Ovary (tissue), 7 donors: ENCODE measurements at regions not wholly inside any gene's neighbourhood (a gene's known extent, or its start where the extent isn't known, plus 50 kb on each side); places are given as distances from the start of the nearest gene placed in this dataset.

Source experiments
- DNase-seq, 5 donors: peaks; one replicate each; pipeline ENCODE4 v3.0.0-alpha.2; 2019 to 2020
- H3K27ac ChIP-seq, 2 donors: fragments of 200-600 bp; one replicate each; pipeline versions ENCODE4 v1.5.1 to v1.8.0; 2019 to 2022
- H3K27me3 ChIP-seq: fragments of 200-600 bp; one replicate; pipeline ENCODE4 v1.8.0; 2022
- H3K36me3 ChIP-seq: fragments of 200-600 bp; sonication (generic); one replicate; pipeline ENCODE4 v1.5.1; 2019
- H3K4me1 ChIP-seq: one replicate; pipeline ENCODE4 v1.8.1; 2013; ENCODE audit warnings: mild to moderate bottlenecking, moderate library complexity; ENCODE audit not compliant: insufficient read depth
- H3K4me3 ChIP-seq: fragments of 200-600 bp; sonication (generic); one replicate; pipeline ENCODE4 v1.5.1; 2017
- H3K9me3 ChIP-seq, 2 donors: fragments of 200-600 bp in 1 of 2; sonication (generic) in 1 of 2; one replicate each; pipeline versions ENCODE4 v1.5.1 to v1.8.1; 2013 to 2019; ENCODE audit warnings: mild to moderate bottlenecking in 1 of 2, moderate library complexity in 1 of 2
- CTCF ChIP-seq, 3 donors: fragments of 450-650 bp in 2 of 3; fragments of 200-600 bp in 1 of 3; IDR thresholded peaks; one replicate each; pipeline versions ENCODE4 v1.5.1 to v1.8.0; 2016 to 2022; ENCODE audit warnings: antibody characterized with exemption in 3 of 3, mild to moderate bottlenecking in 1 of 3
- EP300 ChIP-seq: sonication (generic); formaldehyde crosslinking; IDR thresholded peaks from one replicate; pipeline ENCODE4 v1.6.1; 2017; ENCODE audit warnings: antibody characterized with exemption
- POLR2A ChIP-seq: fragments of 450-650 bp; IDR thresholded peaks from one replicate; pipeline ENCODE4 v1.6.1; 2017; ENCODE audit warnings: antibody characterized with exemption, mild to moderate bottlenecking, moderate library complexity
- WGBS, 3 donors: extraction: QIAGEN DNeasy Blood & Tissue Kit in 1 of 3; methylation state at CpG; one replicate each; pipeline versions ENCODE4 v1.1.5 to v1.1.7; 2013 to 2017; 5-methylcytosine and 5-hydroxymethylcytosine counted together
- intact Hi-C, 4 donors: fragments of 100-400 bp; cut with DNase I; formaldehyde crosslinking; loops; one replicate each; pipeline versions ENCODE4 v1.11.0 to v1.15.1; 2022 to 2023
- donor health status: DM: no; HTN: no; CAD: no; lungs with moderate emphysema.
- donor health status: DM: no; HTN: no; CAD: no.
- donor health status: Bipolar disorder and iron deficiency.
- donor health status: DM: no; HTN: no; CAD: no.
- donor health status: DM: yes; HTN: yes; CAD: no.

DNA sequence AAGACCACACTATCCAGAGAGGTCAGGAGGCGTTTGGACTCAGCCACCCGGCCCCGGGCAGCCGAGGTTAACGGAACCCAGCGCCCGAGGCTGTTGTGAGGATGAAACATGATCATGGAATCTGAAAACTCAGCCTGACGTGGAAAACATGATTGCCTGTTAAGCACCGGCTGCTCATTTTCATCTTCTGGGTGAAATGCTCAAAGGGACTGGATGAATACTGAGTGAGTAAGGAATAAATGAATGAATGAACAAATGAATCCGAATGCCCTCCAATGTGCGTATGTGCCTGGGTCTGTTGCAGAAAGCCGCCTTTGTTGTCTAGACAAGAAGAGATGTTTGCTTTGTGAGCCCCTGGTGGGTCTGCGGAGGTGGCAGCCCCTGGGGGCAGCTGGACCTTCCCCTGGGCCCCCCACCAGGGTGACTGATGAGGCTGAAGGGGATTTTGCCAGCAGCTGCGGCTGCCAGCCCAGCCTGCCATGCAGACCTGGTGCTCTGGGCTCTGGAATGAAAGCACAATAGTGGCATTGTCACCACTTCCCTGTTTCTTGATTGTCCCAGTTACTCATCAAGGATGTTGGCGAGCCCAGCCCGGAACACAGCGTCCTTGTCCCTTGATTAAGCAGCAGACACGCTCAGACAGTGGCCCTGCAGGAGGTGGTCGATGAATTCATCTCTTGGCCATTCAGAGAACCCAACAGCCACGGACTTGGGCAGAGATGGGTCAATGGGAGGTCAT is 211.1 kb downstream of the ANKRD60 start:
- Histone ChIP-seq H3K36me3 (no peaks in the 10 kb centered on the region), H3K4me3 (no peak overlapping the region), H3K9me3 (no peaks in the 10 kb centered on the region), H3K27ac (no peak overlapping the region), H3K27me3 (no peaks in the 10 kb centered on the region), H3K4me1 (peaks cover 20% of the 10 kb centered on the region)
- 64 to 78% (median 72%) methylated on average over 20 of the region's 20 CpGs for WGBS, 3 donors
- TF ChIP-seq POLR2A (no peak), CTCF (IDR thresholded peaks at IDR 0.05) (no peak), EP300 (no peak)
- DNase-seq: no peak
- intact Hi-C loops: no loop called here

- Histone ChIP-seq H3K4me1 (peaks cover 20% of the 10 kb centered on the region), H3K9me3 (no peaks in the 10 kb centered on the region), H3K4me3 (no peak overlapping the region), H3K36me3 (no peaks in the 10 kb centered on the region), H3K27ac (no peak overlapping the region), H3K27me3 (no peaks in the 10 kb centered on the region)
- 52 to 67% (median 55%) methylated on average over 2 of the region's 2 CpGs for WGBS, 3 donors
- intact Hi-C loops: no loop called here
- DNase-seq: no peak
- TF ChIP-seq POLR2A (no peak), CTCF (IDR thresholded peaks at IDR 0.05) (no peak), EP300 (no peak)
Observed at GRCh38 chr20:58016779-58017178, 211.7 kb downstream of the ANKRD60 start.

- Histone ChIP-seq H3K4me1 (peaks cover 16% of the 10 kb centered on the region), H3K27ac (no peak overlapping the region), H3K9me3 (no peaks in the 10 kb centered on the region), H3K4me3 (no peak overlapping the region), H3K36me3 (no peaks in the 10 kb centered on the region), H3K27me3 (no peaks in the 10 kb centered on the region)
- intact Hi-C loops: loop anchor here in 1 of 4 donors (5.0 kb wide), 1 partner anchor 33 kb away; no protein-coding TSS in a partner anchor
- WGBS, 3 donors: 89 to 96% (median 94%) methylated on average over 5 of the region's 5 CpGs
- DNase-seq: no peak
- no peak for TF ChIP-seq EP300
- TF ChIP-seq POLR2A: no peak
- TF ChIP-seq CTCF (IDR thresholded peaks at IDR 0.05): no peak
Observed at GRCh38 chr20:58014628-58015315, 213.7 kb downstream of the ANKRD60 start.

GRCh38 chr20:58012731-58013510 is 215.5 kb downstream of the ANKRD60 start:
- Histone ChIP-seq H3K4me3 (no peak overlapping the region), H3K27ac (no peak overlapping the region), H3K36me3 (no peaks in the 10 kb centered on the region), H3K27me3 (no peaks in the 10 kb centered on the region), H3K4me1 (peaks cover 21% of the 10 kb centered on the region), H3K9me3 (no peaks in the 10 kb centered on the region)
- TF ChIP-seq POLR2A (no peak), EP300 (no peak), CTCF (IDR thresholded peaks at IDR 0.05) (no peak)
- DNase-seq: no peak
- WGBS, 3 donors: 65 to 86% (median 81%) methylated on average over 16 of the region's 16 CpGs
- intact Hi-C loops: loop anchor here in 1 of 4 donors (5.0 kb wide), 1 partner anchor 34 kb away; no protein-coding TSS in a partner anchor
